Pancreas (tissue), 10 donors: ENCODE measurements at regions not wholly inside any gene's neighbourhood (a gene's known extent, or its start where the extent isn't known, plus 50 kb on each side); places are given as distances from the start of the nearest gene placed in this dataset.

ENCODE experiments used
- ATAC-seq, 4 donors: fragments of 200-7000 bp; cut with Tn5 transposase; one replicate each; pipeline versions ENCODE4 v1.8.0 to v1.9.1; 2020; ENCODE audit warnings: mild to moderate bottlenecking in 4 of 4, moderate library complexity in 4 of 4
- DNase-seq, 6 donors: peaks; one replicate each; pipeline ENCODE4 v3.0.0-alpha.2; 2020
- FAIRE-seq: peaks from 2 replicates; lab custom pipeline; 2012; peaks lifted over from hg19 to GRCh38; lab: Jason Lieb, UNC
- H3K27ac ChIP-seq, 4 donors: fragments of 200-600 bp; sonication (generic); 1 replicate in 3 of 4; 2 replicates in 1 of 4; pipeline versions ENCODE4 v1.5.0 to v1.8.0; 2020
- H3K27me3 ChIP-seq, 4 donors: fragments of 200-600 bp; one replicate each; pipeline ENCODE4 v1.8.0; 2021
- H3K36me3 ChIP-seq, 3 donors: fragments of 200-600 bp; sonication (generic) in 1 of 3; one replicate each; pipeline versions ENCODE4 v1.5.0 to v1.8.0; 2020 to 2021
- H3K4me1 ChIP-seq, 3 donors: fragments of 200-600 bp; one replicate each; pipeline ENCODE4 v1.8.0; 2021
- H3K4me3 ChIP-seq, 4 donors: fragments of 200-600 bp; sonication (generic) in 2 of 4; one replicate each; pipeline versions ENCODE4 v1.5.0 to v1.8.0; 2020 to 2021
- H3K9me3 ChIP-seq, 4 donors: fragments of 200-600 bp; one replicate each; pipeline ENCODE4 v1.8.0; 2021
- CTCF ChIP-seq, 4 donors: fragments of 200-600 bp; sonication (generic) in 3 of 4; IDR thresholded peaks; one replicate each; pipeline versions ENCODE4 v1.5.0 to v1.8.0; 2021; ENCODE audit warnings: antibody characterized with exemption in 4 of 4
- WGBS, 2 donors: extraction: QIAGEN DNeasy Blood & Tissue Kit; methylation state at CpG; one replicate each; pipeline ENCODE4 v1.1.7; 2013; 5-methylcytosine and 5-hydroxymethylcytosine counted together
- intact Hi-C, 3 donors: fragments of 100-400 bp; cut with DNase I; formaldehyde crosslinking; loops; one replicate each; pipeline versions ENCODE4 v1.11.1 to v1.14.2; 2022
- donor health status: healthy with polysubstance abuse.
- donor health status: DM: no; HTN: no; CAD: no; lungs with moderate emphysema.
- donor health status: DM: no; HTN: no; CAD: no.
- donor health status: control.
- donor health status: control.
- donor health status: Bipolar disorder and iron deficiency.
- donor health status: DM: yes; HTN: yes; CAD: no.
- donor health status: DM: no; HTN: no; CAD: no.
- donor health status: DM: no; HTN: no; CAD: no.
- donor health status: DM: yes; HTN: yes; CAD: no.

- H3K27ac ChIP-seq: no peak overlapping the region
- no peaks in the 10 kb centered on the region for H3K27me3 ChIP-seq
- intact Hi-C loops: no loop called here
- H3K36me3 ChIP-seq: no peaks in the 10 kb centered on the region
- H3K9me3 ChIP-seq: no peaks in the 10 kb centered on the region
- ATAC-seq (no peak), DNase-seq (no peak), FAIRE-seq (no peak)
- no peak for TF ChIP-seq CTCF (IDR thresholded peaks at IDR 0.05)
- H3K4me1 ChIP-seq: no peaks in the 10 kb centered on the region
- no peak overlapping the region for H3K4me3 ChIP-seq
Measured at GRCh38 chr3:22210693-22211092, 459.7 kb upstream of the ZNF385D start.

GRCh38 chr3:22216601-22217000 is 465.6 kb upstream of the ZNF385D start:
- intact Hi-C loops: no loop called here
- no peak for TF ChIP-seq CTCF (IDR thresholded peaks at IDR 0.05)

GRCh38 chr3:22225161-22225560 is 474.2 kb upstream of the ZNF385D start:
- no peak for TF ChIP-seq CTCF (IDR thresholded peaks at IDR 0.05)
- H3K27me3 ChIP-seq: no peaks in the 10 kb centered on the region
- DNase-seq (no peak), ATAC-seq (no peak), FAIRE-seq (no peak)
- H3K9me3 ChIP-seq: no peaks in the 10 kb centered on the region
- no peak overlapping the region for H3K4me3 ChIP-seq
- intact Hi-C loops: no loop called here
- 50 to 60% methylated on average over 7 of the region's 7 CpGs for WGBS, 2 donors
- no peaks in the 10 kb centered on the region for H3K36me3 ChIP-seq
- H3K4me1 ChIP-seq: no peaks in the 10 kb centered on the region
- H3K27ac ChIP-seq: no peak overlapping the region

More at GRCh38 chr3:22216601-22217000, 465.6 kb upstream of the ZNF385D start:
- DNase-seq (no peak), FAIRE-seq (no peak), ATAC-seq (no peak)
- Histone ChIP-seq H3K4me3 (no peak overlapping the region), H3K36me3 (no peaks in the 10 kb centered on the region), H3K27ac (no peak overlapping the region), H3K4me1 (no peaks in the 10 kb centered on the region), H3K9me3 (no peaks in the 10 kb centered on the region), H3K27me3 (no peaks in the 10 kb centered on the region)
- 67 to 83% methylated on average over 3 of the region's 3 CpGs for WGBS, 2 donors

- Histone ChIP-seq H3K27me3 (no peaks in the 10 kb centered on the region), H3K9me3 (no peaks in the 10 kb centered on the region), H3K27ac (no peak overlapping the region), H3K4me3 (no peak overlapping the region), H3K4me1 (no peaks in the 10 kb centered on the region), H3K36me3 (no peaks in the 10 kb centered on the region)
- DNase-seq (no peak), FAIRE-seq (no peak), ATAC-seq (no peak)
- no peak for TF ChIP-seq CTCF (IDR thresholded peaks at IDR 0.05)
- 18 to 23% methylated on average over 1 of the region's 1 CpG for WGBS, 2 donors
- intact Hi-C loops: no loop called here
Measured at GRCh38 chr3:22228705-22229104, 477.7 kb upstream of the ZNF385D start.

- no peaks in the 10 kb centered on the region for H3K9me3 ChIP-seq
- no peak overlapping the region for H3K27ac ChIP-seq
- 76 to 77% methylated on average over 1 of the region's 1 CpG for WGBS, 2 donors
- DNase-seq: no peak
- H3K4me1 ChIP-seq: no peaks in the 10 kb centered on the region
- FAIRE-seq: no peak
- intact Hi-C loops: no loop called here
- no peaks in the 10 kb centered on the region for H3K36me3 ChIP-seq
- TF ChIP-seq CTCF (IDR thresholded peaks at IDR 0.05): no peak
- ATAC-seq: no peak
- H3K4me3 ChIP-seq: no peak overlapping the region
- no peaks in the 10 kb centered on the region for H3K27me3 ChIP-seq
Measured at GRCh38 chr3:22231061-22231460, 480.1 kb upstream of the ZNF385D start.
